Activated naive CD4-positive, alpha-beta T cell treated with anti-CD3 and anti-CD28 coated beads for 36 hours (primary cell): ENCODE measurements at regions not wholly inside any gene's neighbourhood (a gene's known extent, or its start where the extent isn't known, plus 50 kb on each side); places are given as distances from the start of the nearest gene placed in this dataset.

Experiments
- CTCF ChIA-PET: fragments of 350-600 bp; sonication (Branson Sonifier 250); formaldehyde crosslinking; loops from one replicate; lab custom pipeline; 2021; ENCODE audit warnings: antibody characterized with exemption; lab: Charles Lee
- DNase-seq: peaks from one replicate; pipeline ENCODE4 v3.0.0-alpha.2; 2020
- H3K27ac Mint-ChIP-seq: one replicate; pipeline ENCODE4 v1.8.0; 2021; ENCODE audit warnings: mild to moderate bottlenecking, mixed read lengths
- H3K27me3 Mint-ChIP-seq: one replicate; pipeline ENCODE4 v1.8.0; 2021; ENCODE audit warnings: low read depth, mixed read lengths
- H3K36me3 Mint-ChIP-seq: one replicate; pipeline ENCODE4 v1.8.0; 2021; ENCODE audit warnings: low read depth, mixed read lengths
- H3K4me1 Mint-ChIP-seq: one replicate; pipeline ENCODE4 v1.8.0; 2021; ENCODE audit warnings: low read depth, mixed read lengths
- H3K4me3 Mint-ChIP-seq: one replicate; pipeline ENCODE4 v1.8.0; 2021; ENCODE audit warnings: mild to moderate bottlenecking, moderate library complexity, mixed read lengths
- H3K9me3 Mint-ChIP-seq: one replicate; pipeline ENCODE4 v1.8.0; 2021; ENCODE audit warnings: mixed read lengths
- intact Hi-C: fragments of 100-400 bp; cut with micrococcal nuclease; formaldehyde crosslinking; loops from one replicate; pipeline ENCODE4 v1.15.1; 2023

DNA sequence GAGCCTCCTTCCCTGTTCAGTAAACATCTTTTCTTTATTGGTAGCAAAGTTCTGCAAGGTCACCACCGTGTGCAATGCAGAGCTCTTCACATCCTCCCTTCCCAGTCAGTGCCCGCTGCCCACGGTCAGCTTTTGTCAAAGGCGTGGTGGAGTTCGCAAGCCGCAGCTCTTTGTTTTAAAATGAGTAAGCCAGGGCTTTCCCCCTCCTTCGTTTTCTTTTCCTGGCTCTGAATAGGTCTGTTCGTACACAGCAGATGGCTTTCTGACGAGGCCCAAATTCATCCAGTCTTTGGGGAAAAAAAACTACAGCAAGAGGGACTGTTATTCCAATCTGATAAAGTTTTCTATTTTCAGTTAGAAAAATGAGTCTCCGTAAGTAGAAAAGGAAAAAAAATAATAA lies 153.2 kb downstream of the LRIG2 start:
- Mint-ChIP-seq H3K4me3 (no peak overlapping the region), H3K36me3 (no peaks in the 10 kb centered on the region), H3K9me3 (no peaks in the 10 kb centered on the region), H3K27me3 (peaks cover 13% of the 10 kb centered on the region), H3K27ac (no peak overlapping the region), H3K4me1 (no peaks in the 10 kb centered on the region)
- no peak for DNase-seq
- CTCF ChIA-PET: no interaction called here
- intact Hi-C loops: no loop called here

DNA sequence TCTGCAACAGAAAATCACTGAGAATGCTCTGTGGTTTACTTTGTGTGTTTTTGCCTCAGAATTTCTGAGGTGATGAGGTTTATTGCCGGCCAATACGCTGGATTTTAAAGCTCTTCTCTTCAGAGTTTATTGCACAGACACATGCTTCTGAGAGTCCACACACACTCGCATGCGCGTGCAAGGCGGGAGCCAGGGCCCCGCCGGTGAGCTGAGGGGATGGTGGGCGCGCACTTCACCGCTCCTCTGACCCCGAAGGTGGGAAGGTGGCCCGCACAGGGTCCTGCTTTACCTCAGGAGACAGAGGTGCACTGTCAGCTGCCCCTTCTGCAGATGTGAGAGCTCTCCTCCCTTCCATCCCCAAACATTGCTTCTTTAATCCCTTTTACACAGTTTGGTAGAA lies 158.4 kb upstream of the MAGI3 start:
- Mint-ChIP-seq H3K4me3 (no peak overlapping the region), H3K27ac (no peak overlapping the region), H3K4me1 (no peaks in the 10 kb centered on the region), H3K36me3 (no peaks in the 10 kb centered on the region), H3K27me3 (peaks cover 7% of the 10 kb centered on the region), H3K9me3 (no peaks in the 10 kb centered on the region)
- intact Hi-C loops: no loop called here
- CTCF ChIA-PET: no interaction called here
- DNase-seq: no peak

DNA sequence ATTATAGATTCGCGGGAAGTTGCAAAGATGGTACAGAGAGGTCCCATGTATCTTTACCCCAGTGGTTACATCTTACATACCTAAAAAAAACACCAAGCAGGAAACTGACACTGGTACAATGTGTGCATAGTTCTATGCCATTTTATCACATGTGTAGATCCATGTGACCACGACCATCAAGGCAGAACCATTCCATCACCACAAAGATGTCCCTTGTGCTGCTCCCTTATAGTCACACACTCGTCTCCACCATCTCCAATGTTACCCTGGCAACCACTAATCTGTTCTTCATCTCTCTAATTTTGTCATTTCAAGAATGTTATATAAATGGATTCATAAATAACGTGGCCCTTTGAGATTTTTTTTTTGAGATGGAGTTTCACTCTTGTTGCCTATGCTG lies 156.9 kb upstream of the MAGI3 start:
- H3K27ac Mint-ChIP-seq: no peak overlapping the region
- H3K4me1 Mint-ChIP-seq: no peaks in the 10 kb centered on the region
- intact Hi-C loops: no loop called here
- H3K36me3 Mint-ChIP-seq: no peaks in the 10 kb centered on the region
- CTCF ChIA-PET: no interaction called here
- H3K9me3 Mint-ChIP-seq: no peaks in the 10 kb centered on the region
- H3K27me3 Mint-ChIP-seq: no peaks in the 10 kb centered on the region
- DNase-seq: no peak
- H3K4me3 Mint-ChIP-seq: no peak overlapping the region

DNA sequence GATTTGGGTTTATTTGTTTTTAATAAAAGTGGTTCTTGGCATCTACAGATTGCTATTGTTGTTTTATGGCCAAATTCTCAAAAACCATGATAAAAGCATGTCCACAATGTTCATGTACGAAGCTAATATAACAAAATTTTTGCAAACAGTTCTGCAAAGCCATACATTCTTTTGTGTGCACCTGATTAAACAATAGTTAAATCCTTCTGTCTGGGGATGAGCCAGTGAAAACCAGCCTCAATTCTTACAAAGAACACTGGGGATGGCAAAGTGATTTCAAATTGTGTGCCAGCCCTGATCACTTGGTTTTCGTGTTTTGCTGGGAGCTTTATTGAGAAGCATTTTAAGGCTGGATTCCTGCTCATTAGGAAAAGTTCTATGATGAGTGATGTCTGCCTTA lies 149.1 kb upstream of the MAGI3 start:
- no peak for DNase-seq
- Mint-ChIP-seq H3K27ac (no peak overlapping the region), H3K9me3 (no peaks in the 10 kb centered on the region), H3K4me1 (no peaks in the 10 kb centered on the region), H3K27me3 (peaks cover 4% of the 10 kb centered on the region), H3K36me3 (no peaks in the 10 kb centered on the region), H3K4me3 (no peak overlapping the region)
- intact Hi-C loops: no loop called here
- CTCF ChIA-PET: no interaction called here

DNA sequence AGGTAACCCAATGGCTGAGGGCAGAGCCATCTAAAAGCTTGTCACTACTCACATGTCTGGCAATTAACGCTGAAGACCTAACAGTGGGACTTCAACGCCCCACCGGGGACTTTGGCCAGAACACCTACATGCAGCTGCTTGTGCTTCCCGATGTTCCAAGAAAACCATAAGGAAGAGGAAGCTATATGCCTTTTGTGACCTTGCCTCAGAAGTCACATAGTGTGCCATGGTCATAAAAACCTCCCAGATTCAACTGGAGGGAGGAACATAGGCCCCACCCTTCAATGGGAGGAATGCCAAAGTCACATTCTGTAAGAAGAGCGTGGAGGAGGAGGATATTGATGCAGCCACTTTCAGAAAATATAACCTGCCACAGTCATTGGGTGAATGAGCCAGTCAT lies 147.8 kb upstream of the MAGI3 start:
- Mint-ChIP-seq H3K4me1 (no peaks in the 10 kb centered on the region), H3K4me3 (no peak overlapping the region), H3K9me3 (no peaks in the 10 kb centered on the region), H3K27ac (no peak overlapping the region), H3K27me3 (peaks cover 4% of the 10 kb centered on the region), H3K36me3 (no peaks in the 10 kb centered on the region)
- CTCF ChIA-PET: no interaction called here
- DNase-seq: no peak
- intact Hi-C loops: no loop called here

DNA sequence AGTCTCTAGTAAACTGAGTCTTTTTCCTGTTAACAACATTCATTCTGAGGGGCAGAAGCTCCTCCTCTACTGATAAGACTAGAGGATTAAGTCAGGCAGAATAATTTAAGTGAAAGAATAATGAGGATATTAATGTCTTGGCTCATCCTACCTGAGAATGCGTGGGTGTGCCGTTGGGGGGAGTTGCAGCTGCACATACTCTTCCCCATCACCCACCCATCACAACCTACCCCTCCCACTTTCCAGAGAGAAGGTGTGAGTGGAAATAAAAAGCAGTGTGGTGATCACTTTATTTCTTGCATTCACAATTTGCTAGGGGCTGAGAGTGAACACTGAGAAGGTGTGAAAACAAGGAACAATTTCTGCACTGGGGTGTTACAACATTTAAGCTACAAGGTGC lies 146.8 kb upstream of the MAGI3 start:
- H3K4me3 Mint-ChIP-seq: no peak overlapping the region
- no peak for DNase-seq
- H3K9me3 Mint-ChIP-seq: no peaks in the 10 kb centered on the region
- H3K4me1 Mint-ChIP-seq: no peaks in the 10 kb centered on the region
- peaks cover 4% of the 10 kb centered on the region for H3K27me3 Mint-ChIP-seq
- CTCF ChIA-PET: no interaction called here
- H3K36me3 Mint-ChIP-seq: no peaks in the 10 kb centered on the region
- no peak overlapping the region for H3K27ac Mint-ChIP-seq
- intact Hi-C loops: no loop called here

DNA sequence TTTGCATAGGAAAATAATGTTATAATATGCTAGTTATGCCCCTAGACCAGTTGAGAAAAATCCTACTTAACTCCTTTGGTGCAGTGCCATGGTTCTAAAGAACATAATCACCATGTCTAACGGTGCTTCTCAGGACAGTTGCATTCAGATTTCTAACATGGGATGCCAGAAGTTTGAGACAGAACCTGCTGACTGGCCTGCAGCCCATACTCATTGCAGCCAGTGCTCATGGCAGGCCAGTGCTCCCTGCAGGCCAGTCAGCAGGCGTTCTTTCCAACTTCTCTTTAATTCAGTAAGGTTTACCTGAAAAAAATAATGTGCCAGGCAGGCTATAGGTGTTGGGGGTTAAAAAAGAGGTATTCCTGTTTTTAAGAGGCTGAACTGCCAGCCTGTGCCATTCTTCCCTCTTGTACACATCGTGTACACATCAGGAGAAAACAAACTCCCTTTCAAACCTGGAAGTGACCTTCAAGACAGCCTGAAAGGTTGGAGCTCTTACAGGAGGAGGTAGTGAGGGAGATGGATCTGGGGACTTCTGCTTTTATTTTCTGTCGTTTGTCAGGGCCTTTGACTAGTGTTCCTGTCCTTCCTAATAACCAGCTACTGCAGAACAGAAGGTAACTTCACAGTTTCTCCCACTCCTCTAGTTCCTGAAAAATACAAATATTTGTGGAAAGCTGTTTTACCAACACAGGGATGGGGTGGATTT lies 146.0 kb upstream of the MAGI3 start:
- Mint-ChIP-seq H3K9me3 (no peaks in the 10 kb centered on the region), H3K36me3 (no peaks in the 10 kb centered on the region), H3K4me3 (no peak overlapping the region), H3K27ac (no peak overlapping the region), H3K4me1 (no peaks in the 10 kb centered on the region), H3K27me3 (peaks cover 4% of the 10 kb centered on the region)
- no peak for DNase-seq
- intact Hi-C loops: no loop called here
- CTCF ChIA-PET: no interaction called here

DNA sequence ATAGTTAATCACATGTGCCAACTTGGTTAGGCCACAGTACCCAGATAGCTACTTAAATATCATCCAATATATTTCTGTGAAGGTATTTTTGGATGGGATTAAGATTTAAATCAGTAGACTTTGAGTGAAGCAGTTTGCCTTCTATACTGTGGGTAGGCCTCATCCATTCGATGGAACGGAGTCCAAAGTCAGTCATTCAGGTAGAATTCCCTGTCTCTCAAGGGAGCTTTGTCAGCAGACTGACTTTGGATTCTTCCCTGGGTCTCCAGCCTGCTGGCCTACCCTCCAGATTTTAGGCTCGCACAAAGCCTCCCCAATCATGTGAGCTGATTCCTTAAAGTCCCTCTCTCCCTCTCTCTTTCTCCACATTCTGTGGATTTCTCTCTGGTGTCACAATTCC lies 145.1 kb upstream of the MAGI3 start:
- H3K9me3 Mint-ChIP-seq: no peaks in the 10 kb centered on the region
- peaks cover 3% of the 10 kb centered on the region for H3K27me3 Mint-ChIP-seq
- CTCF ChIA-PET: interaction anchor here (1.0 kb wide), 1 partner anchor 9 kb away, joined by 3 read pairs; no protein-coding TSS in a partner anchor
- no peak overlapping the region for H3K4me3 Mint-ChIP-seq
- H3K36me3 Mint-ChIP-seq: no peaks in the 10 kb centered on the region
- H3K4me1 Mint-ChIP-seq: no peaks in the 10 kb centered on the region
- no peak for DNase-seq
- intact Hi-C loops: no loop called here
- H3K27ac Mint-ChIP-seq: no peak overlapping the region

DNA sequence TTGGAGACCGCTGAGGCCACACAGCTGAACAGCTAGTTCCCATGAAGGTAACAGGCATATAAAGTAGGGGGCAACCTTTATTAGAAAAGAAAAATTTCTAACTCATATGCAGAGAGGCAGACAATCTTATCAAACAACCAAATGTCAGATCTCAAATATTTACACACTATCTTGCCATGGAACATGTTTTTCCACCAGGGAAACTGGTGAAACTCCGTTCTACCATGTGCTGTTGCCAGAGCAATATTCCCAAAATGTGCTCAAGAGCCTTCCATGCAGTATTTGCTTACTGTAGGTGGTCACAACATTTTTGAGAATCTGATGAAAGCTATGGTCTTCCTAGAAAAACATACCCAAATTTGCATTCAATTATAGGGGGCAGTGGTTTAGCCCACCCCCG lies 143.4 kb upstream of the MAGI3 start:
- Mint-ChIP-seq H3K27me3 (no peaks in the 10 kb centered on the region), H3K9me3 (no peaks in the 10 kb centered on the region), H3K27ac (no peak overlapping the region), H3K4me1 (no peaks in the 10 kb centered on the region), H3K36me3 (no peaks in the 10 kb centered on the region), H3K4me3 (no peak overlapping the region)
- intact Hi-C loops: no loop called here
- DNase-seq: no peak
- CTCF ChIA-PET: no interaction called here

DNA sequence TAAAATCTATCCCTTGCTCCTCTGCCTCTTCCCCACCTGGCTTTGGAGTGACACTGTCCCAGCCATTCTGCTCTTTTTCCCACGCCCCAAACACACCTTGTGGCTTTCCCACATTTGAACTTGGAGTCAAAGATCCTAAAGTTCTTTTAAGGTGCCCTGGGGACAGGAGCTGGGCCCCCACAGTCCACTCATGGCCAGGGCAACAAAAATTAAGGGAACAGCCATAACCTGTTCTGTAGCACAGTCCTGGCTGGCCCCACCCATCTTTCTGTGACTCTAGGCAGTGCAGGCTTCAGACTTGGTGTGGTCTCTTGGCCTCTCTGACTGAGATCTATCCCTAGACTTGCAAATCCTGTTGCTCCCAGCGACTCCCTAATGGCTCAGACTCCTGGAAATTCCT lies 143.0 kb upstream of the MAGI3 start:
- CTCF ChIA-PET: no interaction called here
- H3K36me3 Mint-ChIP-seq: no peaks in the 10 kb centered on the region
- H3K9me3 Mint-ChIP-seq: no peaks in the 10 kb centered on the region
- intact Hi-C loops: no loop called here
- no peak overlapping the region for H3K4me3 Mint-ChIP-seq
- no peak overlapping the region for H3K27ac Mint-ChIP-seq
- no peaks in the 10 kb centered on the region for H3K4me1 Mint-ChIP-seq
- DNase-seq: no peak
- H3K27me3 Mint-ChIP-seq: no peaks in the 10 kb centered on the region

DNA sequence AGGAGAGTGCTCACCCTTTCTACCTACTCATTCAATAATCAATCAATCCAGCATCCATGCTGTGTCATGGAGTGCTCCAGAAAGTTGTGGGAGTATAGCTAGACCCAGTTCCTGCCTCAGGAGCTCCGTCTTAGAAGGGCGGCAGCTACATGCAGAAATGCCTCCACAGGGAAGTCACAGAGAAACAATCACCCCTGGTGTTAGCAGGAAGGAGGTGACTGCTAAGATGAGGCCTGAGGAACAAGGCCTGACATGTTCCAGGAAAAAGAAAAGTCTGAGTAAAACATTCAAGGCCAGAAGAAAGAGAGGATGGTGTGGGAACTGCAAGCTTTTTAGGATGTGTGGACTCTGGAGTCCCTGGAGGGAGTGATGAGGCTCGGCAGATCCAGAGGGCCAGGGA lies 142.5 kb upstream of the MAGI3 start:
- DNase-seq: no peak
- no peaks in the 10 kb centered on the region for H3K4me1 Mint-ChIP-seq
- H3K36me3 Mint-ChIP-seq: no peaks in the 10 kb centered on the region
- CTCF ChIA-PET: no interaction called here
- no peaks in the 10 kb centered on the region for H3K27me3 Mint-ChIP-seq
- intact Hi-C loops: no loop called here
- H3K27ac Mint-ChIP-seq: no peak overlapping the region
- H3K4me3 Mint-ChIP-seq: no peak overlapping the region
- H3K9me3 Mint-ChIP-seq: no peaks in the 10 kb centered on the region

DNA sequence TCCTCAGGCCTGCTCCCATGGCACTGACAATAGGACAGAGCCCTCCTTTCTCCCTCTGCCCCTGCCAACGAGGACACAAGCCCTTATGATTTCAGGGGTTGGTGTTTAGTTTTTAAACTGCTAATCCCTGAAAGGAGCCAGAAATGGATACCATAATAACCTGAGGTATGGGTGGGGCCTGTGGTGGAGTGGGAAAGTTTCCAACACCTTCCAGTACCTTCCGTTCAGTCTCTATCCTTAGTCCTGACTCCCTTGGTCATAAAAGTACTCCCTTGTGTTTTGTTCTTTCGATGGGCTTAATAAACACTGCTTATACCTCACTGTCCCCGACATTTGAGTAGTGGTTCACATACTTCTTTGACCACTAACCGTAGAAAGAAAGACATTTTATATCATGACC lies 141.8 kb upstream of the MAGI3 start:
- Mint-ChIP-seq H3K9me3 (no peaks in the 10 kb centered on the region), H3K4me1 (no peaks in the 10 kb centered on the region), H3K36me3 (no peaks in the 10 kb centered on the region), H3K4me3 (no peak overlapping the region), H3K27me3 (no peaks in the 10 kb centered on the region), H3K27ac (no peak overlapping the region)
- no peak for DNase-seq
- intact Hi-C loops: no loop called here
- CTCF ChIA-PET: no interaction called here

DNA sequence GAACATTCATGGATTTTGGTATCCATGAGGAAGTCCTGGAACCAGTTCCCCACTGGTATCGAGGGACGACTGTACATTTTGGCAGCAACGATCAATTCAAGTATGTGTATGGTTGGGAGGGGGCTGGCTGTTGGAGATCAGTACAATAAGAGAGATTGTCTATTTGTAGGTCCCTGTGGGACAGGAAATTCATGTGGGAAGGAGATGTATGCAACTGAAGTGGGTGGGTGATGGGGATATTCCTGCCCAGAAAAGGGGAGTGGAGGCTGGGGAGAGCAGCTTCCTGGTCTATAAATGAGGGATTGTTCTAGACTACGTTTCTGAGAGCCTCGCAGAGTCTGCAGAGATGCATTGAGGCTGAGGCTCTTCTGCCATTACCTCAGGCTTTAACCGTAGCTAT lies 140.2 kb upstream of the MAGI3 start:
- H3K27ac Mint-ChIP-seq: no peak overlapping the region
- intact Hi-C loops: loop anchor here (10.0 kb wide), 1 partner anchor 775 kb away; no protein-coding TSS in a partner anchor

More for the DNA sequence above, 140.2 kb upstream of the MAGI3 start:
- H3K9me3 Mint-ChIP-seq: no peaks in the 10 kb centered on the region
- no peaks in the 10 kb centered on the region for H3K36me3 Mint-ChIP-seq
- H3K4me1 Mint-ChIP-seq: no peaks in the 10 kb centered on the region
- CTCF ChIA-PET: no interaction called here
- H3K4me3 Mint-ChIP-seq: no peak overlapping the region
- no peak for DNase-seq
- peaks cover 3% of the 10 kb centered on the region for H3K27me3 Mint-ChIP-seq
